Activated T-cell treated with anti-CD3 and anti-CD28 coated beads, Interleukin-2, amount 50 U/mL, for 1 hour (primary cell): ENCODE measurements at regions not wholly inside any gene's neighbourhood (a gene's known extent, or its start where the extent isn't known, plus 50 kb on each side); places are given as distances from the start of the nearest gene placed in this dataset.

Experiments used
- DNase-seq: peaks from one replicate; pipeline ENCODE4 v3.0.0-alpha.2; 2020

GRCh38 chr5:40413743-40414142 is 266.0 kb upstream of the PTGER4 start:
- no peak for DNase-seq

- no peak for DNase-seq
Observed at GRCh38 chr5:40412771-40413170, 266.9 kb upstream of the PTGER4 start.

- no peak for DNase-seq
Observed at GRCh38 chr5:40410964-40411635, 268.6 kb upstream of the PTGER4 start.

GRCh38 chr5:40410231-40410861 is 269.4 kb upstream of the PTGER4 start:
- DNase-seq: peak; percentile 52

GRCh38 chr5:40409601-40410000 is 270.1 kb upstream of the PTGER4 start:
- DNase-seq: peak; percentile 41

DNA sequence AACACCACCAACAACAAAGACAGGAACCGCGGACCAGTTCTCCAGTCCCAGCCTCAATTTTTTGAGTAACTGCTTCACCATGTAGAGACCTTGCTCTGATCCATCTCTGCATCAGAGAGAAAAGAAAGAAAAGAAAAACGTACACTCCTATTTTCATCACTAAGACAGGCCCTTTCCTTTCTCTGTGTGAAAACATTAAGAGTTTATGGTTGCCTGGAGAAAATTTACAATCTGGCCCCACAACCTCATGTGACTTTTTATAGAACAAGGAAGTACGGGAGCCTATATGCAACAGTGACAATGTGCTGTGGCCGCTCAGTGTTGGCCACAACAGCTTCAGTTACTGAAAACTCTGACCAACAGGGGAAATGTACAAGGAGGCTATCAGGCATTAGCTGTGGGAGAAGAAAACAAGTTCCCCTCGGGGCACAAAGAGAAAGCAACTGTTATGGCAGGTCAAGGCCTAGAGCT is 272.9 kb upstream of the PTGER4 start:
- DNase-seq: peak; percentile 35

DNA sequence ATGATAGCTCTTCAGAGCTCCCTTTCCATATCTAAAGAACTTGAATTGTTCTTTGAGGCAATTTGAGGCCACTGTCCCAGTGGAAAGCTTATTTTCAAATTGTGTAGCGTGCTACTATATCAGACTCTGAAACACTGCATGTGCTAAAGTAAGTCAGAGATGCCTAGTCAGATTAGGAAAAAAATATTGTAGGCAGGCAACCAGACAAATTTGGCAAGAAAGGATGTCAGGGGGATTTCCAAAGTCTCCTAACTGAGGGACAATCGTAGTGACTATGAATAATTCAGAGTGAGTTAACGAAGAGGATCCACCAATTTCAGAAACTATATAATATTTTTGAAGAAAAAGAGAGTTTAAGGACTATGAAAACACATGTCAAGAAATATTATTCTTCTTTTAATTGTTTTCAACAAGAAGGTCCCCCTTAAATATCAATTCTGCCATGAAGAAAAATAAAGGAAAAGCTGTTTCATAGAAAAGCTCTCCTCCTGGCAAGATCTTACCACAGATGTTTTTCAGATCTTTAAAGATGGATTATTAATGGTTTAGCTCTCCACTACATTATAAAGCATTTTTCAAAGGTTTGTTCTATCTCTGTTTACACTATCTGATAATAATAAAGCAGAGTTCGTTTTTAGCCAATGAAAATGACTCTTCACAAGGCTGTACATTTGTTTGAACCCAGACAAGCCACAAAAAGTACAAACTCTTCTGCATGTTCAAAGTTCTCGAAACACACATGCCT is 273.5 kb upstream of the PTGER4 start:
- DNase-seq: no peak

DNA sequence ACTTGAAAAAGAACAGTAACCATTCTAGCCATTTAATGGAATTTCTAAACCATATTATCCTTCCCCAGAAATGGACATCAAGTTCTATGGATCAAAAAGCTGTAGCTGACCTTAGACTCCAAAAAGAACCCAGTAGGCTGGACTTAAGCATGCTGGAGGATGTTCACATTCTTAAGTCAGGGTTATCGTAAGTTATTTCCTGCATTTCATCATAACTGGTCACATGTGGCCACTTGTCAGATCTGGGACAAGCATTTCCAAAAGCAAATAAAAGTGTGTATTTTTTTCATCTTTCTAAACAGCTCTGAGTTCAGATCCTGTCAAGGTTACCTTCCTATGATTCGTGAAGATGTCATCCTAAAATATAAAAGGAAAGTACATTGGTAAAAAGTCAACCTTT is 274.5 kb upstream of the PTGER4 start:
- DNase-seq: no peak

GRCh38 chr5:40404613-40405012 is 275.1 kb upstream of the PTGER4 start:
- no peak for DNase-seq

DNA sequence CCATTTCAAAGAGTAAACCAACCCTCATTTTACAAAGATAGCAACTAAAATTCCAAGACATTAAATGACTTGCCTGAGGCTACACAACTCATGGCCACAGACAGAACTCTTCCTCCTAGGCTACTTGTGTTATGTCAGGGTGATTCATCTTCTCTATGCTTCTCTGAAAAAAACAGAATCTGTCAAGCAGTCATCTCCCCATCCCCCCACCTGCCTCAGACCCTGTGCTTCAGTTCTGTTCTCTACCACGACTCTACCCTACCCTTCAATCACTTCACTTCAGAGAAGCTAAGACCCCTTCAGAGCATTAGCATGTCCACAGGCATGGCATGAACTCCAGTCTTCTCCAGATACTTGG is 277.7 kb upstream of the PTGER4 start:
- DNase-seq: peak; percentile 35

DNA sequence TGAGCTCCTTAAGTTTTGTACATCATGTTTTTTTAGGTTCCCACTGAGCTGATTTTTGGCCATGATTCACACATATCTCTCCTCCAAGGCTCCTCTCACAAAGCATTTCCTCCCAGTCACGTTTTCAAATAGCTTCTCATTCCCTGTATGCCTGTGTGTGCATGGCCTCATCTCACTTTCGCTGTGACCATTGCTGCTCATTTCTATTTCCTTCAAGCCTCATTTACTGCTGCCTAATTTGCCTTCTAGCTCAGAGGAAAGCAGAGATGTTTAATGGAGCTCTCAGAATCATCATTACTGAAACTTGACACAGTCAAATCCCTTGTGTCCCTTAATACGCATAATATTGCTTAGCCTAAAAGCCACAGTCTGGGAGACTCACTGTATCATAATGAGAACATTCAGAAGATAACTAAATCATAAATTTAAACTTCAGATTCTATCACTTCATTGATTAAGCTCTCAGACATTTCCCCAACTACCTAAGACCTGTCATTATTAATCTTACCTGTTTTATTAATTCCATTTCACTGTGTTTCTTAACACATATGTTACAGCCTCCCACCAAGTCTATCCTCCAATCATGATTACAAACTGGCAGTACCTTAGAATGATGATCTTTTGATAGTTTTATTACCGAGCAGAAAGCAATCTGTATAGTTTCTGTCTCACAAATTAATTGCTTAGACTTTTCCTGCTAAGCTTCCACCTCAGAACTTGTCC is 278.3 kb upstream of the PTGER4 start:
- no peak for DNase-seq

GRCh38 chr5:40400245-40400644 is 279.5 kb upstream of the PTGER4 start:
- no peak for DNase-seq

- DNase-seq: no peak
Observed at GRCh38 chr5:40399349-40399748, 280.4 kb upstream of the PTGER4 start.

GRCh38 chr5:40397976-40398375 is 281.7 kb upstream of the PTGER4 start:
- DNase-seq: no peak

DNA sequence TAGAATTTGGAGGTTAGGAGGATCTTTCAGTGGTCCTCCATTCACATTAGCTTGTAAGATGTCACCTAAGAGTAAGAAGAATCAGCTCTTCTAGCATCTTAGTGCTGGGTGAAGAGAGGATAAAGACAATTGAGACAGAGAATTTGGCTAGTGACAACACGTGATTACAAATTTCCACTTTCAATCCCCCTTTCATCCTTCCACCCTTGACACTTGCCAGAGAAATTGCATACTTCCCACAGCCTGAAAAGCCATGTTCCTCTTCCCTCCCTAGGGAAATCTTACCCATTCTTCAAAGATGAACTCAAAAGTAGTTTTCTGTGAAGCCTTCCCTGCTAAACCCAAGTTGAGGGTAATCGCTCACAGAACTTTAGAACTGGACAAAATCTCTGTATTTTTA is 282.6 kb upstream of the PTGER4 start:
- no peak for DNase-seq

DNA sequence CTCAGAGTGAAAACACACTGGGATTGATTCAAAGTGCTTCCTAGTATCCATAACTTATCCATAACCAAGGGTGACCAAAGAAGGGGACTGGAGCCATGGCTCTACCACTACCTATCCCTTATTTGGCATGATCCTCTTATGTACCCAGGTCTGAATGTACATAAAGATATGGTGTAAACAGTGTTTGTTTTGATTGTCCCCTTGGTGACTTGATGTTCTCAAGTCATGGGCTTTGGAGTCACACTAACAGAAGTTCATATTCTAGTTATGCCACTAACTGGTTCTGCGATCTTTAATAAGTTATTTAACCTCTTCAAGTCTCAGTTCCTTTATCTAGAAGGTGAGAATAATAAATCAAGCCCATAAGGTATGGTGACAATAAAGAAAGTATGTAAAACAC is 283.4 kb upstream of the PTGER4 start:
- no peak for DNase-seq

GRCh38 chr5:40395251-40395650 is 284.5 kb upstream of the PTGER4 start:
- no peak for DNase-seq

DNA sequence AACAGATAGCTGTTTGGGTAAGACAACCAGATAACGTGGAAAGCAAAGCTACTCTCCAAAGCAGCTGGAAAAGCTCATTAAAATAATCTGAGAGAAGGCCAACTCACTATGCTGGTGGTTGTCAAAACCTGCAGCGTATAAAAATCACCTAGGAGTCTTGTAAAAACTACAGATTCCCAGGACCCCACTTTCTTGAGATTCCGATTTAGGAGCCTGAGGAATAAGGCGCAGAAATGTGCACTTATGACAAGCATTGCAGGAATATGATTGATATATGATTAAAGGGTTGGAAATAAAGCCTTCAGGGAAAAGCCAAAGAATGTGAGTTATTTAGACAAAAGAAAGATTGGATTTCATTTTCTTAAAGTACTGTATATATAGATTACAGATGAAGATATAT is 285.0 kb upstream of the PTGER4 start:
- DNase-seq: no peak

DNA sequence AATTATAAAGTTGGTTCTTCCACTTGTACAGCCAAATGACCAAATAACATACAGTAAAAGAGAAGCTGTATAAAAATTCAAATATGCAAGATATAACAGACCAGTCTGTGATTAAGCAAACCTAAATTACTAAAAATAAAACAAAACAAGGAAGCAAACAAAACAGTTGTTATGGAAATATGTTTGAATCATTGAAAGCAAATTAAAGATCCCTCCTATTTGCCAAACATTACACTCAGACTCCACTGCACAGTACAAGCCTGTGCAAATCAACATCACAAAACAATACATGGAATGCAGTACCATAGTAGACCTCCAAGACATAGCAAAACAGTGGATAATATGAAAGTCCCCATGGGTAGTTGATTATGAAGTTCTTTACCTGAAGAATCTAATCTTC is 288.1 kb upstream of the PTGER4 start:
- DNase-seq: no peak

- DNase-seq: no peak
Observed at GRCh38 chr5:40390281-40391149, 289.2 kb upstream of the PTGER4 start.

DNA sequence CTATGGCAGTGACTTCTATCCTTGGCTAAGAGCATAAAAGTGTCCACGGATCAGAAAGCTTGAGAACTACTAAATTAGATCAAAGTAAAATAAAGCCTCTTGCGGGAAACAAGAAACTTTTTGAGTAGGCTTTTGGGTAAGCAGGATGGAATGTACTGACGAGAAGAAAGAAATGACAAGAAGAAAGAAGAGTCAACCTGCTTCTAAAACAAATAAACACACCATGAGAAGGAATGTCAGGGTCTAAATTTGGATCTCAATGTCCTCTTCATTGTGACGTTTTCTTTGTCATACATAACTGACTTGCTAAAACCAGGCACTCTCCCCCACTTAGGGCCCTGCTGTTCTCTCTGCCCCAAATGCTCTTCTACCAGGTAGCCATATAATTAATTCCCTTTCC is 290.1 kb upstream of the PTGER4 start:
- DNase-seq: no peak

DNA sequence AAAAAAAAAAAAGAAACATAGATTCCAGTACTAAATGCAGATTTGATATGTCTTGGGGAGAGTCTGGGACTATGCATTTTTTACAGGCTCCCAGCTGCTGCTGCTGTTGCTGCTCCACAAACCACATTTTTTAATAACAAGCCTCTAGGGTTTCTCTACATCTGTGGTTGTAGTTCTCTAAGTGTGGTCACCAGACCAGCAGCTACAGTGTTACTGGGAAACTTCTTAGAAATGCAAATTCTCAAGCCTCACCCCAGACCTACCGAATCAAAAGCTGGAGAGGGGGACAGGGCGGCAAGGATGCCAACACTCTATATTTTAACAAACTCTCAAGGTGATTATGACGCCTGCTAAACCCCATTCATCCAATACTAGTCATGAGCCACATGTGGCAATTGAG is 293.4 kb upstream of the PTGER4 start:
- DNase-seq: no peak

DNA sequence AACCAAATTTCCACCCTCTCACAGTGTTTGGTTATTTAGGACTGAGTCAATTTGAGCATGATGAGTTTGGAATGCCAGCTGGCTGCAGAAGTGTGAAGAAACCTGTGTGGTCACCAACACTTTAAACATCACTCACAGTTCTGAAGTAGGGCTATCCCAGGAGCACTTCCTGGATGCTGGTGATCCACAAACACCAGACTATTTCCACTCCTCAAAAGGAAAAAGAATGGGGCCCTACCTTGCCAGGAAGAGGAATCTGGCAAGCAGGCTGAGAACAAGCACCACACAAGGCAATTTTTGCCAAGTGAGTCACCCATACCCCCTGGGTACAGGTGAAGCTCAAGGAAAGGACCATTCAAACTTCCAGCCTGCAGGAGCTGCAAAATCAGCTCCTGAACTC is 294.2 kb upstream of the PTGER4 start:
- DNase-seq: no peak
